ENCODE measurements at regions not wholly inside any gene's neighbourhood (a gene's known extent, or its start where the extent isn't known, plus 50 kb on each side); places are given as distances from the start of the nearest gene placed in this dataset.

DNA sequence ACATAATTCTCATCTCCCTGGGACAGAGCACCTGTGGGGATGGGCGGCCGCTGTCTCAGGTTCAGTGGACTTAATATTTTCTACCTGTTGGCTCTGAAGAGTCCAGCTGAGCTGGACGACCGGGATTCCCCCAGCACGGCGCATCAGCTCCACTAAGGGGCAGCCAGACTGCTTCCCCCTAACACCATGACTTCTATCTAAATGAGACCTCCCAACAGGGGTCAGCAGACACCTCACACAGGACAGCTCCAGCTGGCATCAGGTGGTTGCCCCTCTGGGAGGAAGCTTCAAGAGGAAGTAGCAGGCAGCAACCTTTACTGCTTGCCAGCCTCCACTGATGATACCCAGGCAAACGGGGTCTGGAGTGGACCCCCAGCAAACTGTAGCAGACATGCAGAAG is 226.0 kb upstream of the DSEL start:
- TF ChIP-seq TAF1 (IDR thresholded peaks at IDR 0.05; ENCODE audit: borderline replicate concordance, insufficient read depth, low read length): no peak
- TF ChIP-seq SIN3A (IDR thresholded peaks at IDR 0.05; ENCODE audit: borderline replicate concordance, insufficient read depth, low read length): no peak
- TF ChIP-seq REST (IDR thresholded peaks at IDR 0.05; ENCODE audit: insufficient read depth in 1 of 2, low read depth in 2 of 2, low read length in 2 of 2): no peak
- no peak for TF ChIP-seq POLR2AphosphoS5 (IDR thresholded peaks at IDR 0.05; ENCODE audit: low read depth, low read length)
- TF ChIP-seq FOXP2 (optimal IDR thresholded peaks at IDR 0.05; ENCODE audit: borderline replicate concordance, extremely low read depth, extremely low read length, insufficient read depth): no peak

DNA sequence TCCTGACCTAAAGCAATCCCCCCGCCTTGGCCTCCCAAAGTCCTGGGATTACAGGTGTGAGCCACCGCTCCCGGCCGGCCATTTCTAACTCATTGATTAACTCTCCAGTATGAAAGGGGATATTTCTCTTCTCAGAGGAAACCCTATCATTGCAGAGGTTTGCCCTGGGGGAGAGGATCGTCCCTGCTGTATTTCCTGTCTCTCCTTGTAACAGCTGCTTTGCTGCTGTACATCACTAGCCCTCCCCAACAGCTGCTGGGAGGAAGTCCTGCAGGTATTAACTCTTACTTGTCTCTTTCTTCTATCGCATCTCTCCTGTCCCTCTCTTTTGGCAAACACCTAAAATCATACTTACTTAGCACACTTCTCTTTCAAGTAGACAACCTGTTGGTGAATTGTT is 219.0 kb upstream of the DSEL start:
- TF ChIP-seq TAF1 (IDR thresholded peaks at IDR 0.05; ENCODE audit: borderline replicate concordance, insufficient read depth, low read length) (no peak), SIN3A (IDR thresholded peaks at IDR 0.05; ENCODE audit: borderline replicate concordance, insufficient read depth, low read length) (no peak), REST (IDR thresholded peaks at IDR 0.05; ENCODE audit: insufficient read depth in 1 of 2, low read depth in 2 of 2, low read length in 2 of 2) (no peak), POLR2AphosphoS5 (IDR thresholded peaks at IDR 0.05; ENCODE audit: low read depth, low read length) (no peak), FOXP2 (optimal IDR thresholded peaks at IDR 0.05; ENCODE audit: borderline replicate concordance, extremely low read depth, extremely low read length, insufficient read depth) (no peak)

DNA sequence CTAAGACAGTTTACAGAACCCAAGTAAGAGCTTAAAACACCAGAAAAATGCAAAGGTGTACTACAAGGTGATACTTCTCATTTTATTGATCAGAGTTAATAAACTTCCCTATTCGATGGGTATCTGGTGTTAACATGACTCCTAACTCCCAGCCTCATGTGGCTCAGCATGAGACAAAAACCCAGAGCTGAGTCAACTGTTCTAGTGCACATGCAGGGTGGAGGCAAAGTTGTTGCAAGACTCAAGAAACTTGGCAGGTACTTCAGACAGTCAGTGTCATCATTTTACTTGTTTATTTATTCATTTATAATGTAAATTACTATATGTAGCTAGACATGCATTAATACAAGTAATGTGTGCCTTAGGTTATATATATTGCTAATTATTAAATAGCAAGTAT is 216.6 kb upstream of the DSEL start:
- TF ChIP-seq SIN3A (IDR thresholded peaks at IDR 0.05; ENCODE audit: borderline replicate concordance, insufficient read depth, low read length) (no peak), FOXP2 (optimal IDR thresholded peaks at IDR 0.05; ENCODE audit: borderline replicate concordance, extremely low read depth, extremely low read length, insufficient read depth) (no peak), REST (IDR thresholded peaks at IDR 0.05; ENCODE audit: insufficient read depth in 1 of 2, low read depth in 2 of 2, low read length in 2 of 2) (no peak), POLR2AphosphoS5 (IDR thresholded peaks at IDR 0.05; ENCODE audit: low read depth, low read length) (no peak), TAF1 (IDR thresholded peaks at IDR 0.05; ENCODE audit: borderline replicate concordance, insufficient read depth, low read length) (no peak)

DNA sequence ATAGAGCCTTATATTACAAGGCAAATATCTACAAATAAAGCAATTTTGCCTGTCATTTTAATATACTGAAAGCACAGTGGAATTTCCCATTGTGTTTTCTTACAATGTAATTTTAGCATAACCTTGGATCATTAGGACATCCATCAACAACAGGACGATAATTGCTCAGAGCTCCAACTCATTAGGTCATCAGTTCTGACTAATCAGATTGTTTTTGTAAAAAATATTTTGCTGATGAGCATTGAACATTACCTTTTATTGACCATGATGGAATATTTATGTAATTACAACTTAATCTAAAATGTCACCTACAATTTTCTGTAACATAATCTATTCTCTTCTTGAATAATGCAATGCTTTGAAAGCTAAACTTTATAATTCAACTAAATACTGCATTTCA is 215.3 kb upstream of the DSEL start:
- TF ChIP-seq TAF1 (IDR thresholded peaks at IDR 0.05; ENCODE audit: borderline replicate concordance, insufficient read depth, low read length) (no peak), REST (IDR thresholded peaks at IDR 0.05; ENCODE audit: insufficient read depth in 1 of 2, low read depth in 2 of 2, low read length in 2 of 2) (no peak), SIN3A (IDR thresholded peaks at IDR 0.05; ENCODE audit: borderline replicate concordance, insufficient read depth, low read length) (no peak), POLR2AphosphoS5 (IDR thresholded peaks at IDR 0.05; ENCODE audit: low read depth, low read length) (no peak), FOXP2 (optimal IDR thresholded peaks at IDR 0.05; ENCODE audit: borderline replicate concordance, extremely low read depth, extremely low read length, insufficient read depth) (no peak)

DNA sequence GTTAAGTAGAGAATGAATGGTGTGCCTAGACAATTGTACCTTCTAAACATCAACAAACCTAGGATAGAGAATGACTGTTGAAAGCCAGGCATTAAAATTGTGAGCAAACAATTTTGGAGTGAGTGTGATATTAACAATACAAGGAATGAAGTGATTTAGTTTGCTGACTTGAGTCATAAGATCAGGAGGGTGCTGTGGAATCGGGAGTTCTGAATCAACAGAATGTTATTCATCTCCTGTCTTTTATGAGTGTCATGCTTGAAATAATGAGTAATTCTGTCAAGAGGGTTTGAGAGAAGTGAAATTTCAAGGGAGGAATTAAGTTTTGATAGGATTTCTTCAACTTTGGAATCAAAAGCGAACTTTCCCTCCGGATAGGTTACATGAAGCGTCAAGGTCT is 214.4 kb upstream of the DSEL start:
- TF ChIP-seq FOXP2 (optimal IDR thresholded peaks at IDR 0.05; ENCODE audit: borderline replicate concordance, extremely low read depth, extremely low read length, insufficient read depth) (no peak), POLR2AphosphoS5 (IDR thresholded peaks at IDR 0.05; ENCODE audit: low read depth, low read length) (no peak), SIN3A (IDR thresholded peaks at IDR 0.05; ENCODE audit: borderline replicate concordance, insufficient read depth, low read length) (no peak), TAF1 (IDR thresholded peaks at IDR 0.05; ENCODE audit: borderline replicate concordance, insufficient read depth, low read length) (no peak), REST (IDR thresholded peaks at IDR 0.05; ENCODE audit: insufficient read depth in 1 of 2, low read depth in 2 of 2, low read length in 2 of 2) (no peak)
